Suprapubic skin (tissue), 4 donors: ENCODE measurements at regions not wholly inside any gene's neighbourhood (a gene's known extent, or its start where the extent isn't known, plus 50 kb on each side); places are given as distances from the start of the nearest gene placed in this dataset.

ENCODE experiments used
- CTCF ChIP-seq, 2 donors: fragments of 200-600 bp in 1 of 2; fragments of 450-650 bp in 1 of 2; sonication (generic) in 1 of 2; IDR thresholded peaks; one replicate each; pipeline ENCODE4 v1.5.1; 2016 to 2019; ENCODE audit warnings: antibody characterized with exemption in 2 of 2, mild to moderate bottlenecking in 1 of 2, moderate library complexity in 1 of 2
- EP300 ChIP-seq: sonication (generic); formaldehyde crosslinking; IDR thresholded peaks from one replicate; pipeline ENCODE4 v1.6.1; 2017; ENCODE audit warnings: antibody characterized with exemption
- POLR2A ChIP-seq, 2 donors: fragments of 450-650 bp; IDR thresholded peaks; one replicate each; pipeline ENCODE4 v1.6.1; 2017; ENCODE audit warnings: antibody characterized with exemption in 2 of 2, mild to moderate bottlenecking in 2 of 2, moderate library complexity in 2 of 2
- POLR2AphosphoS5 ChIP-seq, 3 donors: sonication (generic); formaldehyde crosslinking; IDR thresholded peaks; one replicate each; pipeline ENCODE4 v1.6.1; 2017; ENCODE audit warnings: antibody characterized with exemption in 3 of 3

GRCh38 chr6:149185799-149186357 lies 131.6 kb upstream of the TAB2 start:
- TF ChIP-seq POLR2A (IDR thresholded peaks at IDR 0.05) (no peak), CTCF (IDR thresholded peaks at IDR 0.05) (no peak), POLR2AphosphoS5 (IDR thresholded peaks at IDR 0.05) (no peak), EP300 (no peak)
